ENCODE measurements at regions not wholly inside any gene's neighbourhood (a gene's known extent, or its start where the extent isn't known, plus 50 kb on each side); places are given as distances from the start of the nearest gene placed in this dataset.
"Not testable (repeated sequence)": the region's sequence is repeated elsewhere in the genome, so short reads cannot be mapped to it uniquely, and the experiment has no call there.

- DNase-seq, result not testable (repeated sequence)
Observed at GRCh38 chr6:5836597-5836996, 170.1 kb downstream of the NRN1 start.

GRCh38 chr6:5833120-5833519 is 173.6 kb downstream of the NRN1 start:
- DNase-seq, result no peak

DNA sequence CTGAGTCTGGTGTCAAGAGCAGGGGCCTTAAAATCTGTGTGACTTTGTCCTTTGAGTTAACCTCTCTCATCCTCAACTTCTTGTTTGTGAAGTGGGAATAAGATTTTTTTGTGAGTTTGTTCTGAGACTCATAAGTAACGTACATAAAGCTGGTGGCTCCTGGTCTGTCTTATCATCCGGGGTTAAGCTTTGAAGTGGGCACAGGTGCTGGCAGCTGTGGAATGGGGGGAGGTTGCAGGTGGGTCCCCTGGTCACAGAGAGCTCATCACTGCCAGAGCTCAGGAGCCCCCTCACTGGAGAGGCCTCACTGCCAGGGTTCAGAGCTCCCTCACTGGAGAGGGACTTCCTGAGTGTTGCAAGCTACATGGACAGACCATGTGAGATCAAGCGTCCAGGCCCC is 174.1 kb downstream of the NRN1 start:
- DNase-seq, result no peak

DNA sequence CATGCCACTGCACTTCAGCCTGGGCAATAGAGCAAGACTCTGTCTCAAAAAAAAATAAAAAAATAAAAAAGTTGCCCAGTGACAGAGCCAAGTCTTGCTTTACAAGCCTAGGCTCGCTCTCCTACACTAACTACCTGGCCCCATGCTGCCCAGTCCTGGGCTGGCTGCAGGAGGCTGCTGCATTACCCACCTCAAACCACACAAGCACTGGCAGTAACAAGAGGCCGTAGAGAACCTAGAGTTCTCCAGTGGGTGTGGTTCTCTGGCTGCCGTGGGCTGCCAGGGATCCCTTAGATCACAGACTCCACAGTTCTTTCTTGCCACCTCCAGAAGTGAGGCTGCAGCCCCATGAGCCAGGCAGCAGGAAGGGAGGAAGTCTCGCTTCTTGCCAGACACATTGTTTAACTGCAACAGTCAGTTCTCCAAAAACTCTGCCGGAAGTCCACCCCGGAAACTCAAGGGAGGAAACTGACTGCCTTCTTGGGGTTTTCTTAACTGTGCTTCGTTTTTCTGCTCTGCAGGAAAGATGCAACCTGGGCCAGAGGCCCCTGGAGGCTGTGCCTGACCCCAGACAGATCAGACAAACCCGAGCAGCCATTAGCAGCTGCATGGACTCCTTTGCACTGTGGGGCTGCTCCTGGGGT is 175.4 kb downstream of the NRN1 start:
- not testable (repeated sequence) for DNase-seq

DNA sequence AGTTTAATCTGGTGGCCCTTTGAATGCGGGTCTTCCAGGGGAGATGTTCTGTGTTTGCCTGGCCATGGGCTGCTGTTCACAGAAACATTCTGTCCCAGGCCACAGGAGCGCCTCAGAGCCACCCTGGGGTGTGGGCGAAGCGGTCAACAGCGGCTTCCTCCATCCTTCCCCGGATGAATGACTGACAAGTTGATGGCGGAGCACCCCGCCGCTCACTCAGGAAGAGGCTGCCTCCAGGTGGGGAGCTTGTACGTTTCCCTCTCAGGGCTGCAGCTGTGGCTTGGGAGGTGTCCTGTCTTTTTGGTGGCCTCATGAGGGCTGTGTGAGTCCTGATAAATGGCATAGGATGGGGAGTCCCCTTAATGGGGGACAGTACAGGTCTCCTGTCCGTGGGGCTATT is 178.4 kb downstream of the NRN1 start:
- DNase-seq, result no peak

DNA sequence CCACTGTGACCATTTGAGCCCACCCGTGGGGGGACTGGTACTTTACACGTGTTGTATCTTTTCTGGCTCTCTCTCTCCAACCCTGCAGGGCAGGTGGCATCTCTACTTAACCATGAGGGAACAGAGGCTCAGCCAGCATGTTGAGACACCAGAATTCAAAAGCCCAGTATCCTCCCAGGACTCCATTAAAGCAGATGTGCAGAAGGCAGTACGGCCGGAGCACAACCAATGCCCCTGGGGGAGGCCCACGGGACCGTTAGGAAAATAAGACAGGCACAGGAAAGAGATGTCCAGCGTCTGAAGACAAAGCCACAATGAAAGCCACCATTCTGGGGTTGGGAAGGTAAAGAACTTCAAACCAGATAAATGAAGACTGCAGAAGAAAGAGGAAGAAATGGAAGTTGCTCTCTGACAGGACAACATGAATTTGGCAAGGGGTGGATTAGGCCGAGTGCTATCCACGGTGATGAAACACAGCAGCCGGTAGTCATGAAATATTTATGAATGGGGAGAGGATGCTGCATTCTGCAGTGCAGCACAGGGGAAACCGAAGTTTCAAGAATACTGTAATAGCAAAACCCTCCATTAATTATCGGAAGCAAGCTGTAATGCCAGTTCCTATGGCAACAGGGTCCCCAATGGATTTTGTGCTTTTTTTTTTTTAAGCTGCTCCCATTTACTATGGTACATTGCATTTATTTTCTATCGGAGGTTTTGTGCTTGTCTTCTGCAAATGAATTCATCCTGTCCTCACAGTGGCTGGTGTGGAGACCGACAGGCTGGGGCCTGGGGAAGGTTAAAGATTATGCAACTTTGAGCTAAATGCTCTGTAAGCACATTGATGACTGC is 179.4 kb downstream of the NRN1 start:
- DNase-seq, result no peak

GRCh38 chr6:5824382-5824983 is 182.2 kb downstream of the NRN1 start:
- not testable (repeated sequence) for DNase-seq
